Lung (tissue), 11 donors: ENCODE measurements at regions not wholly inside any gene's neighbourhood (a gene's known extent, or its start where the extent isn't known, plus 50 kb on each side); places are given as distances from the start of the nearest gene placed in this dataset.
A peak's percentile ranks its signal among the peaks of the same experiment; 100 is the strongest.

Source experiments
- ATAC-seq: fragments of 200-7000 bp; cut with Tn5 transposase; one replicate; pipeline ENCODE4 v1.9.1; 2020; ENCODE audit warnings: moderate number of reproducible peaks; ENCODE audit not compliant: insufficient read depth, low FRiP score
- DNase-seq, 3 donors: peaks; one replicate each; pipeline ENCODE4 v3.0.0-alpha.2; 2013 to 2017
- H3K27ac ChIP-seq, 2 donors: one replicate each; pipeline ENCODE4 v1.5.1; 2013; ENCODE audit warnings: mild to moderate bottlenecking in 2 of 2, moderate library complexity in 2 of 2, control low read depth in 1 of 2, inconsistent platforms in 1 of 2, low read depth in 1 of 2, low read length in 1 of 2
- H3K27me3 ChIP-seq, 3 donors: one replicate each; pipeline ENCODE4 v1.5.1; 2013; ENCODE audit warnings: low read length in 2 of 3; ENCODE audit not compliant: control insufficient read depth in 3 of 3, insufficient read depth in 3 of 3
- H3K36me3 ChIP-seq, 4 donors: one replicate each; pipeline ENCODE4 v1.5.1; 2013; ENCODE audit warnings: low read length in 4 of 4, mild to moderate bottlenecking in 1 of 4, moderate library complexity in 1 of 4; ENCODE audit not compliant: control insufficient read depth in 4 of 4, insufficient read depth in 4 of 4
- H3K4me1 ChIP-seq, 5 donors: one replicate each; pipeline ENCODE4 v1.5.1; 2013; ENCODE audit warnings: low read length in 5 of 5, mild to moderate bottlenecking in 2 of 5, moderate library complexity in 1 of 5; ENCODE audit not compliant: control insufficient read depth in 5 of 5, insufficient read depth in 5 of 5
- H3K4me3 ChIP-seq: one replicate; pipeline ENCODE4 v1.5.1; 2013; ENCODE audit warnings: mild to moderate bottlenecking, control low read depth, moderate library complexity
- H3K9ac ChIP-seq, 2 donors: one replicate each; pipeline ENCODE4 v1.5.1; 2013; ENCODE audit warnings: low read length in 2 of 2, control low read depth in 1 of 2; ENCODE audit not compliant: insufficient read depth in 1 of 2
- H3K9me3 ChIP-seq, 4 donors: one replicate each; pipeline ENCODE4 v1.5.1; 2013; ENCODE audit warnings: low read length in 3 of 4, mild to moderate bottlenecking in 1 of 4, moderate library complexity in 1 of 4; ENCODE audit not compliant: control insufficient read depth in 4 of 4, insufficient read depth in 3 of 4
- CTCF ChIP-seq: IDR thresholded peaks from 2 replicates; pipeline ENCODE4 v1.5.1; 2012; ENCODE audit warnings: mild to moderate bottlenecking; ENCODE audit errors: control extremely low read depth, extremely low read depth
- WGBS, 2 donors: extraction: QIAGEN DNeasy Blood & Tissue Kit; methylation state at CpG; one replicate each; pipeline ENCODE4 v1.1.7; 2013; 5-methylcytosine and 5-hydroxymethylcytosine counted together
- donor health status: control.
- donor health status: control.
- donor health status: Bipolar disorder and iron deficiency.
- donor health status: healthy.
- donor health status: DM: yes; HTN: yes; CAD: no.

DNA sequence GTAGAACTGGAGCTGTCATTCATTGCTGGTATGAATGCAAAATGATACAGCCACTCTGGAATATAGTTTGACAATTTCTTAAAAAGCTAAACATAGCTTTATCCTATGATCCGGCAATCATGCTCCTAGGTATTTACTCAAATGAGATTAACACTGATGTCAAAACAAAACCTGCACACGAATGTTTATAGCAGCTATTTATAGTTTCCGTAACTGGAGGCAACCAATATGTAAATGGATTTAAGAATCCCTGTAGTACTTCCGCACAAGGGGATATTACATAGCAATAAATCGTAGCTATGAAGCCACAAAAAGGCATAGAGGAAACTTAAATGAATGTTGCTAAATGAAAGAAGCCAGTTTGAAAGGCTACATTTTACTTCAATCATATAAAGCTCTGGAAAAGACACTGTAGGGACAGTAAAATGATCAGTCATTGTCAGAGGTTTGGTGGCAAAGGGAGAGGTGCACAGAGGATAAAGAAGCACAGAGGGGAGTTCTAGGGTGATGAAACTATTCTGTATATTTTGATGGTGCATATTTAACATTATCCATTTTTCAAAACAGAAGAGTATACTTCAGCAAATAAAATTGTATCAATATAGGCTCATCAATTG, 1893.0 kb upstream of the PCDH20 start:
- WGBS, 2 donors = 79 to 84% methylated on average over 5 of the region's 5 CpGs

DNA sequence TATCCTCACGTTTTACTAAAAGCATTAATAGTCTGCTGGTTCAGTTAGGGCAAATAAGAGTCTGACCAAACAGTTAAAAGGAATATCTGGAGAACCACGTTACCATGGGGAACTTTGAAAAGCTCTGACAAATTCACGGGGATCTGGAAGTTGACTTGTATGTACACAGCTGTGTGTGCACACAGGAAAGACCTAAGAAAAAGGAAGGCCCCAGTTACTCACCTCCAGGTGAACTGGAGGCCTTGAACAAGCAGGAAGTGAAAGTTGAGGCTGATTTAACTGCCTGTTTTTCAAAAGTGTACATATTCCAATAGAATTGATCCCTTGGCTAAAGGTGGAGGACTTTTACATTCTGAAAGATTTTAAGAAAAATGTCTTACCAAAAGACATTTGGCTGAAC, 1891.6 kb upstream of the PCDH20 start:
- DNase-seq (peak in 1 of 3 donors; percentile 12), ATAC-seq (no peak)
- 22 to 43% methylated on average over 3 of the region's 3 CpGs for WGBS, 2 donors
- Histone ChIP-seq H3K36me3 (no peaks in the 10 kb centered on the region), H3K27me3 (no peaks in the 10 kb centered on the region), H3K27ac (no peak overlapping the region), H3K4me1 (no peaks in the 10 kb centered on the region), H3K9me3 (peaks cover 0 to 3% (median 0%) of the 10 kb centered on the region in 4 donors), H3K9ac (no peak overlapping the region), H3K4me3 (no peak overlapping the region)
- TF ChIP-seq CTCF = no peak

More for the DNA sequence above, 1893.0 kb upstream of the PCDH20 start:
- no peak for DNase-seq
- ATAC-seq = no peak
- H3K4me1 ChIP-seq = no peaks in the 10 kb centered on the region
- TF ChIP-seq CTCF = no peak
- H3K27me3 ChIP-seq = no peaks in the 10 kb centered on the region
- H3K9me3 ChIP-seq = peaks cover 0 to 3% (median 0%) of the 10 kb centered on the region in 4 donors
- no peak overlapping the region for H3K9ac ChIP-seq
- no peaks in the 10 kb centered on the region for H3K36me3 ChIP-seq
- no peak overlapping the region for H3K4me3 ChIP-seq
- no peak overlapping the region for H3K27ac ChIP-seq

DNA sequence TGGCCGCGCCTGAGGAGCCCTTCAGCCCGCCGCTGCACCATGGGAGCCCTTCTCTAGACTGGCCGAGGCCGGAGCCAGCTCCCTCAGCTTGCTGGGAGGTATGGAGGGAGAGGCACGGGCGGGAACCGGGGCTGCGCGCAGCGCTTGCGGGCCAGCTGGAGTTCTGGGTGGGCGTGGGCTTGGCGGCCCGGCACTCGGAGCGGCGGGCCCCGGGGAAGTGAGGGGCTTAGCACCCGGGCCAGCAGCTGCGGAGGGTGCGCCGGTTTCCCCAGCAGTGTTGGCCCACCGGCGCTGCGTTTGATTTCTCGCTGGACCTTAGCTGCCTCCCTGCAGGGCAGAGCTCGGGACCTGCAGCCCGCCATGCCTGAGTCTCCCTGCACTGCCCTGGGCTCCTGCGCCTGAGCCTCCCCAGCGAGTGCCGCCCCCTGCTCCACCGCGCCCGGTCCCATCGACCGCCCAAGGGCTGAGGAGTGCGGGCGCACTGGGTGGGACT, 1890.0 kb upstream of the PCDH20 start:
- TF ChIP-seq CTCF = no peak
- DNase-seq (no peak), ATAC-seq (no peak)
- Histone ChIP-seq H3K4me1 (no peaks in the 10 kb centered on the region), H3K9me3 (no peaks in the 10 kb centered on the region), H3K36me3 (no peaks in the 10 kb centered on the region), H3K27ac (no peak overlapping the region), H3K27me3 (no peaks in the 10 kb centered on the region), H3K4me3 (no peak overlapping the region), H3K9ac (no peak overlapping the region)
- 96 to 98% methylated on average over 38 to 40 of the region's 40 CpGs for WGBS, 2 donors

GRCh38 chr13:63304497-63304896, 1888.8 kb upstream of the PCDH20 start:
- TF ChIP-seq CTCF = no peak
- 91 to 96% methylated on average over 4 of the region's 4 CpGs for WGBS, 2 donors

More at GRCh38 chr13:63304497-63304896, 1888.8 kb upstream of the PCDH20 start:
- H3K27me3 ChIP-seq = no peaks in the 10 kb centered on the region
- no peaks in the 10 kb centered on the region for H3K9me3 ChIP-seq
- DNase-seq = no peak
- H3K27ac ChIP-seq = no peak overlapping the region
- peaks cover 0 to 4% (median 0%) of the 10 kb centered on the region in 5 donors for H3K4me1 ChIP-seq
- H3K9ac ChIP-seq = no peak overlapping the region
- H3K36me3 ChIP-seq = no peaks in the 10 kb centered on the region
- ATAC-seq = no peak
- H3K4me3 ChIP-seq = no peak overlapping the region
